GM18907 (cell line): ENCODE measurements at regions not wholly inside any gene's neighbourhood (a gene's known extent, or its start where the extent isn't known, plus 50 kb on each side); places are given as distances from the start of the nearest gene placed in this dataset.

Experiments used
- ATAC-seq: cut with Tn5 transposase; IDR thresholded peaks from one replicate; pipeline ENCODE4 v1.9.1; 2021; ENCODE audit warnings: mild to moderate bottlenecking, moderate library complexity; ENCODE audit not compliant: unreplicated experiment

GRCh38 chr5:39598661-39599248, 174.0 kb upstream of the DAB2 start:
- ATAC-seq, result no peak

- ATAC-seq, result no peak
Measured at GRCh38 chr5:39588179-39588578, 163.4 kb upstream of the DAB2 start.

- ATAC-seq, result no peak
Measured at GRCh38 chr5:39587675-39588074, 162.9 kb upstream of the DAB2 start.

- no peak for ATAC-seq
Measured at GRCh38 chr5:39586185-39586584, 161.4 kb upstream of the DAB2 start.

- ATAC-seq, result no peak
Measured at GRCh38 chr5:39584927-39585326, 160.1 kb upstream of the DAB2 start.

- no peak for ATAC-seq
Measured at GRCh38 chr5:39580702-39581453, 156.1 kb upstream of the DAB2 start.

GRCh38 chr5:39579750-39580149, 155.0 kb upstream of the DAB2 start:
- no peak for ATAC-seq

- no peak for ATAC-seq
Measured at GRCh38 chr5:39578887-39579497, 154.2 kb upstream of the DAB2 start.

GRCh38 chr5:39577529-39577928, 152.7 kb upstream of the DAB2 start:
- no peak for ATAC-seq

GRCh38 chr5:39570403-39571027, 145.7 kb upstream of the DAB2 start:
- ATAC-seq, result no peak

GRCh38 chr5:39569857-39570256, 145.1 kb upstream of the DAB2 start:
- ATAC-seq, result no peak

GRCh38 chr5:39566891-39567290, 142.1 kb upstream of the DAB2 start:
- no peak for ATAC-seq

GRCh38 chr5:39566029-39566428, 141.2 kb upstream of the DAB2 start:
- no peak for ATAC-seq

- no peak for ATAC-seq
Measured at GRCh38 chr5:39561421-39561820, 136.6 kb upstream of the DAB2 start.

GRCh38 chr5:39560726-39561125, 135.9 kb upstream of the DAB2 start:
- ATAC-seq, result no peak

- no peak for ATAC-seq
Measured at GRCh38 chr5:39559923-39560322, 135.1 kb upstream of the DAB2 start.

GRCh38 chr5:39558541-39558940, 133.8 kb upstream of the DAB2 start:
- ATAC-seq, result no peak

- ATAC-seq, result no peak
Measured at GRCh38 chr5:39555788-39556187, 131.0 kb upstream of the DAB2 start.

GRCh38 chr5:39547553-39548154, 122.9 kb upstream of the DAB2 start:
- ATAC-seq, result no peak

GRCh38 chr5:39544941-39545340, 120.2 kb upstream of the DAB2 start:
- no peak for ATAC-seq

GRCh38 chr5:39543335-39543734, 118.6 kb upstream of the DAB2 start:
- ATAC-seq, result no peak
